Astrocyte of the cerebellum (primary cell): ENCODE measurements at regions not wholly inside any gene's neighbourhood (a gene's known extent, or its start where the extent isn't known, plus 50 kb on each side); places are given as distances from the start of the nearest gene placed in this dataset.
"Not testable (repeated sequence)": the region's sequence is repeated elsewhere in the genome, so short reads cannot be mapped to it uniquely, and the experiment has no call there.

ENCODE experiments used
- DNase-seq: peaks from one replicate; pipeline ENCODE4 v3.0.0-alpha.2; 2011; ENCODE audit warnings: low read depth
- H3K4me3 ChIP-seq: 2 replicates; pipeline ENCODE4 v1.5.1; 2011; ENCODE audit warnings: mild to moderate bottlenecking, low read depth, low read length, moderate library complexity
- in situ Hi-C: cut with HindIII; loops from 2 replicates; pipeline ENCODE4 v1.10.0; 2017; ENCODE audit warnings: low sequenced_read_pairs
- TF ChIP-seq, protein P1 (sequence below): IDR thresholded peaks from 2 replicates; pipeline ENCODE4 v1.5.1; 2012; ENCODE audit warnings: low read length, low read depth, moderate library complexity, mild to moderate bottlenecking; ENCODE audit errors: missing control alignments

DNA sequence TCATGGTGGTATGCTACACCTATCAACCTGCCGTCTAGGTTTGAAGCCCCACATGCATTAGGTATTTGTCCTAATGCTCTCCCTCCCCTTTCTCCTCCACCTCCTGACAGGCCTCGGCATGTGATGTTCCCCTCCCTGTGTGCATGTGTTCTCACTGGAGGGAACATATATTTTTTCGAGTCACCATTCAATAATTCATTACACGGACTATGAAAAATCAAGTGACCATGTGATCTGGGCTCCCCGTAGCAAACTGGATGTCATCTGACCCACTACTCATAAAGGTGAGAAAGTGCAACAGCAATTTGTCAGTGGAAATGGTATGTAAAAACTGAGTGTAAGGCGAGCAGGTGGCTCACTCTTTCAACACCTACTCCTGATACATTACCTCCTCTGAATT, 224.3 kb upstream of the RASGRP1 start:
- no peak for DNase-seq
- no peak overlapping the region for H3K4me3 ChIP-seq
- TF ChIP-seq, protein P1, sequence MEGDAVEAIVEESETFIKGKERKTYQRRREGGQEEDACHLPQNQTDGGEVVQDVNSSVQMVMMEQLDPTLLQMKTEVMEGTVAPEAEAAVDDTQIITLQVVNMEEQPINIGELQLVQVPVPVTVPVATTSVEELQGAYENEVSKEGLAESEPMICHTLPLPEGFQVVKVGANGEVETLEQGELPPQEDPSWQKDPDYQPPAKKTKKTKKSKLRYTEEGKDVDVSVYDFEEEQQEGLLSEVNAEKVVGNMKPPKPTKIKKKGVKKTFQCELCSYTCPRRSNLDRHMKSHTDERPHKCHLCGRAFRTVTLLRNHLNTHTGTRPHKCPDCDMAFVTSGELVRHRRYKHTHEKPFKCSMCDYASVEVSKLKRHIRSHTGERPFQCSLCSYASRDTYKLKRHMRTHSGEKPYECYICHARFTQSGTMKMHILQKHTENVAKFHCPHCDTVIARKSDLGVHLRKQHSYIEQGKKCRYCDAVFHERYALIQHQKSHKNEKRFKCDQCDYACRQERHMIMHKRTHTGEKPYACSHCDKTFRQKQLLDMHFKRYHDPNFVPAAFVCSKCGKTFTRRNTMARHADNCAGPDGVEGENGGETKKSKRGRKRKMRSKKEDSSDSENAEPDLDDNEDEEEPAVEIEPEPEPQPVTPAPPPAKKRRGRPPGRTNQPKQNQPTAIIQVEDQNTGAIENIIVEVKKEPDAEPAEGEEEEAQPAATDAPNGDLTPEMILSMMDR = no peak
- in situ Hi-C loops = no loop called here

DNA sequence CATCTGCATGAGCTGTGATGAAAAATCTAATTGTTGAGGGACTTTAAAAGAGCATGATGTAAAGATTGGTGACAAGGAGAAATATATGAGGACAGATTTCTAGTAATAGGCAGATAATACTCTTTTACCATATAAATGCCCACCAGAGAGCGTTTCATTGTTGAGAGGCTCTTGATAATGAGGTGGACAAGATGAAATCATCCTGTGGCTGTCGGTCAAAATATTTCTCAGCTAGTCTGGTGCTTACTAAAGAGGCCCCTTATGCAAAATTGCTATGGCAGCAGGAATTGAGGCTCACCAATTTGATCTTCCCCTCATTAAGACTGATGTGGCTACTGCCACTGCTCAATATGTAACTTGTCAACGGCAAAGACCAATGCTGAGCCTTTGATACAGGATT, 225.0 kb upstream of the RASGRP1 start:
- in situ Hi-C loops = no loop called here
- TF ChIP-seq, protein P1 = no peak
- DNase-seq = no peak
- H3K4me3 ChIP-seq = no peak overlapping the region

DNA sequence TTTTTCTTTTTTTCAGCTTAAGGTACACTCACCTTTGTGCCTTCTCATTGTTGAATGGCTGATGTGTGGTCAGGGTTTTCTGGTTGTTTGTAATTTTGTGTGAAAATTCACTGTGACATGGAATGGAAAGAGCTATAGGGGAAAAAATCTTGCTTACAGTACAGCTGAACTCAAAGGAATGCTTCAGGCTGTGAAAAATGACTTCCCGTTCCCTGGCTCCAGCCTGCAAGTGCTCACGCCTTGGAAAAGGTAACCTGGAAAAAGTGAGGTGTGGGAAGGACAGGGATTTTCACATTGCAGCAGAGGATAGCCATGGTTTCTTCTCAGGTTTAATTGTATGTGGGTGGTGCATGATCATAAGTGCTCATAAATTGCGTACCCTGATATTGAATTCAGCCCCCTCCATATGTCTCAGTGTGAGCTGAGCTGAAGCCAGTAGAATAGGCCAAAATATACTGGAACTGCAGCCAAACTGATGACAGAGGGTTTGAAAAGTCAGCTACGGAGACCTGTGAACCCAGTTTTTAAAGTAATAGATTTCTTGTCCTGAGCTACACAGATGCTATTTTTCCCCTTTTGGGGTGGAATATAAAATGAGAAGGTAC, 228.7 kb upstream of the RASGRP1 start:
- no peak for DNase-seq
- in situ Hi-C loops = no loop called here
- TF ChIP-seq, protein P1 = no peak
- H3K4me3 ChIP-seq = no peak overlapping the region

DNA sequence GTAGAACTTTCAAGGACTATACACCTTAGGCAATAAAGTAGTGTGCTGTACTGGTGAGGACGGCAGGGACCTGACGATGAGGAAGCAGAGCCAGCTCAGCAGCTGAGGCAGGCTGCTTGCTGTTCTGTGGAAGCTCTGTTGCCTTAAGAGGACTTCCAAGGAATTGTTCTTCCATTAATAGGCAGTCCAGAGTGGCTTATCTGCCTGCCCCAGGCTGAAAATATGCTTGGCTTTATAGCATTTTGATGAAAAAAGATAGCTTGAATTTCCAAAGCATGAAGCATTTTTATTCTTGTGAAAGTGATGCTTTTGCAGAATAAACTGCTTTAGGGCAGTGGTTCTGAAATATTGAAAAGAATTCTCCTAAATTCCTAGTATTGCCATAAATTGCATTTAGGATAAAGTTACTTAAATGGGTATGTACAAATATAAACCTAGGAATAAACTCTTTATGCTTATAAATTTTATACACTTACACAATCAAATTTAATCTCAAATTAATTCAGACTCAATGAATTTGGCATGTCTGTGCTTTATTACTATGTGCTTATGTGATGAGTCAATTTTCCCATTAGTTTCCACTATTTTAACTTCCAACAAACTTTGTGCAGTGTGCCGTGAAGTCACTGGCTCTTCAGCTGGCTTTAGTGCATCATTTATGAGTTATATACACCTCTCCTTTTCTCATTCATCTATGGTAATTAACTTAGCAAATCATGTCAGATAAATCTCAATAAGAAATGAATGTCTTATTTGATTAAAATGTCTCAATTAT, 231.0 kb upstream of the RASGRP1 start:
- no peak overlapping the region for H3K4me3 ChIP-seq
- DNase-seq = no peak
- in situ Hi-C loops = no loop called here
- TF ChIP-seq, protein P1 = no peak

DNA sequence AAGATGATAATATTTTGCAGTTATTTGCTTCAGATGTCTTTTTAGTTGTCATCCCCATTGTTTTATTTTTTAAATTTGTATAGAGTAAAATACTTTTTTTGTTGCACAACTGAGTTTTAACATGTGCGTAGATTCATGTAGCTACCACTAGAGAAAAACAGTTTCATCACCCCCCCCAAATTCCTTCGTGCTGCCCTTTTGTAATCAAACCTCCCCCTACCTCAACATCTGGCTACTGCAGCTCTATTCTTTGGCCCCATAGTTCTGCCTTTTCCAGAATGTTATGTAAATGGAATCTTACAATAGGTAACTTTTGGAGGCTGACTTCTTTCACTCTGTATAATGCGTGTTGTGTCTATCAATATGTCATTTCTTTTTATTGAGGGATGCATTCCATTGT, 232.0 kb upstream of the RASGRP1 start:
- in situ Hi-C loops = no loop called here
- no peak for DNase-seq
- TF ChIP-seq, protein P1 = no peak
- H3K4me3 ChIP-seq = no peak overlapping the region

DNA sequence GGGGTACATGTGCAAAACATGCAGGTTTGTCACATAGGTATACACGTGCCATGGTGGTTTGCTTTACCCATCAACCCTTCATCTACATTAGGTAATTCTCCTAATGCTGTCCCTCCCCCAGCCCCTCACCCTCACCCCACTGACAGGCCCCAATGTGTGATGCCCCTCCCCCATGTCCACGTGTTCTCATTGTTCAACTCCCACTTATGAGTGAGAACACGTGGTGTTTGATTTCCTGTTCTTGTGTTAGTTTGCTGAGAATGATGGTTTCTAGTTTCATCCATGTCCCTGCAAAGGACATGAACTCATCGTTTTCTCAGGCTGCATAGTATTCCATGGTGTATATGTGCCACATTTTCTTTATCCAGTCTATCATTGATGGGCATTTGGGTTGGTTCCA, 232.9 kb upstream of the RASGRP1 start:
- in situ Hi-C loops = not testable (repeated sequence)

DNA sequence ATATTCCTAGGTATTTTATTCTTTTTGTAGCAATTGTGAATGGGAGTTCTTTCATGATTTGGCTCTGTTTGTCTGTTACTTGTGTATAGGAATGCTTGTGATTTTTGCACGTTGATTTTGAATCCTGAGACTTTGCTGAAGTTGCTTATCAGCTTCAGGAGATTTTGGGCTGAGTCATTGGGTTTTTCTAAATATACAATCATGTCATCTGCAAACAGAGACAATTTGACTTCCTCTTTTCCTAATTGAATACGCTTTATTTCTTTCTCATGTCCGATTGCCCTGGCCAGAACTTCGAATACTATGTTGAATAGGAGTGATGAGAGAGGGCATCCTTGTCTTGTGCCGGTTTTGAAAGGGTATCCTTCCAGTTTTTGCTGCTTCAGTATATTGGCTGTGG, 234.6 kb upstream of the RASGRP1 start:
- H3K4me3 ChIP-seq, in situ Hi-C loops, DNase-seq: not testable (repeated sequence)

More for the DNA sequence above, 232.9 kb upstream of the RASGRP1 start:
- DNase-seq, H3K4me3 ChIP-seq: not testable (repeated sequence)

DNA sequence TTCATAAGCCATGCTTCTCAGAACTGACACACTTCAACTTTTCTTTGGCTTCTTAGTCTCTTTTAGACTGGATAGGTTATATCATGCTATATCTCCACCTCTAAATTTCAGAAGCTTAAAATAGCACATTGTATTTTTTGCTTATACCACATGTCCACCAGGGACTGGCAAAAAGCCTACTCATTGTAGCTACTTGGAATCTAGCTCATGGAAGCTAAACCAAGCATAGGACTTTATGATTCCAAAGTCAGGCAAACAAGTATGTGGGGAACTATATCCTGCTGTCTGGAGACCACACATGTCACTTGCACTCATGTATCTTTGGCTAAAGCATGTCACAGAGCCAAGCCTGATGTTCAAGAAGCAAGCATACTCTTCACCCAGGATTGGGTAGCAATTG, 245.0 kb upstream of the RASGRP1 start:
- in situ Hi-C loops = loop anchor here (10.0 kb wide), 1 partner anchor 55 kb away; no protein-coding TSS in a partner anchor
- TF ChIP-seq, protein P1 = no peak
- DNase-seq = peak; percentile 75
- H3K4me3 ChIP-seq = no peak overlapping the region
